Esophagus squamous epithelium (tissue), 4 donors: ENCODE measurements at regions not wholly inside any gene's neighbourhood (a gene's known extent, or its start where the extent isn't known, plus 50 kb on each side); places are given as distances from the start of the nearest gene placed in this dataset.

Experiments
- CTCF ChIP-seq, 6 experiments: fragments of 450-650 bp in 4 of 6; fragments of 200-600 bp in 2 of 6; sonication (generic) in 2 of 6; IDR thresholded peaks; one replicate each; pipeline ENCODE4 v1.5.1; 2016 to 2019; ENCODE audit warnings: antibody characterized with exemption in 6 of 6, mild to moderate bottlenecking in 4 of 6, moderate library complexity in 4 of 6
- POLR2A ChIP-seq, 4 donors: fragments of 450-650 bp; IDR thresholded peaks; one replicate each; pipeline ENCODE4 v1.6.1; 2017; ENCODE audit warnings: antibody characterized with exemption in 4 of 4, mild to moderate bottlenecking in 4 of 4, moderate library complexity in 3 of 4

GRCh38 chr4:137263206-137263605 is 269.1 kb downstream of the PCDH18 start:
- TF ChIP-seq CTCF (IDR thresholded peaks at IDR 0.05) (no peak), POLR2A (IDR thresholded peaks at IDR 0.05) (no peak)
